ENCODE measurements at regions not wholly inside any gene's neighbourhood (a gene's known extent, or its start where the extent isn't known, plus 50 kb on each side); places are given as distances from the start of the nearest gene placed in this dataset.

- Histone ChIP-seq H4K20me1 (ENCODE audit: insufficient read depth) (no peaks in the 10 kb centered on the region), H2AFZ (no peak overlapping the region), H3K4me2 (no peak overlapping the region), H3K79me2 (ENCODE audit: low read depth) (no peaks in the 10 kb centered on the region), H3K27ac (no peak overlapping the region), H3K4me1 (replicated peaks; ENCODE audit: insufficient read depth) (no peaks in the 10 kb centered on the region), H3K9me3 (ENCODE audit: insufficient read depth, low read depth) (no peaks in the 10 kb centered on the region), H3K4me3 (no peak overlapping the region), H3K27me3 (ENCODE audit: insufficient read depth, low read depth) (no peaks in the 10 kb centered on the region), H3K36me3 (ENCODE audit: low read depth) (no peaks in the 10 kb centered on the region), H3F3A (ENCODE audit: insufficient read depth, low read depth) (no peaks in the 10 kb centered on the region), H3K9me2 (ENCODE audit: insufficient read depth) (no peaks in the 10 kb centered on the region)
- CTCF ChIA-PET = no interaction called here
- intact Hi-C loops (cut with micrococcal nuclease; ENCODE audit: unreplicated experiment) = no loop called here
- no TSS peak for BruUV-seq (replicated peaks)
- no peak for TF ChIP-seq EZH2 (IDR thresholded peaks at IDR 0.05; ENCODE audit: low read depth)
- TF ChIP-seq, protein P1, sequence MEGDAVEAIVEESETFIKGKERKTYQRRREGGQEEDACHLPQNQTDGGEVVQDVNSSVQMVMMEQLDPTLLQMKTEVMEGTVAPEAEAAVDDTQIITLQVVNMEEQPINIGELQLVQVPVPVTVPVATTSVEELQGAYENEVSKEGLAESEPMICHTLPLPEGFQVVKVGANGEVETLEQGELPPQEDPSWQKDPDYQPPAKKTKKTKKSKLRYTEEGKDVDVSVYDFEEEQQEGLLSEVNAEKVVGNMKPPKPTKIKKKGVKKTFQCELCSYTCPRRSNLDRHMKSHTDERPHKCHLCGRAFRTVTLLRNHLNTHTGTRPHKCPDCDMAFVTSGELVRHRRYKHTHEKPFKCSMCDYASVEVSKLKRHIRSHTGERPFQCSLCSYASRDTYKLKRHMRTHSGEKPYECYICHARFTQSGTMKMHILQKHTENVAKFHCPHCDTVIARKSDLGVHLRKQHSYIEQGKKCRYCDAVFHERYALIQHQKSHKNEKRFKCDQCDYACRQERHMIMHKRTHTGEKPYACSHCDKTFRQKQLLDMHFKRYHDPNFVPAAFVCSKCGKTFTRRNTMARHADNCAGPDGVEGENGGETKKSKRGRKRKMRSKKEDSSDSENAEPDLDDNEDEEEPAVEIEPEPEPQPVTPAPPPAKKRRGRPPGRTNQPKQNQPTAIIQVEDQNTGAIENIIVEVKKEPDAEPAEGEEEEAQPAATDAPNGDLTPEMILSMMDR (conservative IDR thresholded peaks at IDR 0.05) = no peak
- POLR2A ChIA-PET (ENCODE audit: unreplicated experiment) = no interaction called here
- DNase-seq = no peak
Observed at GRCh38 chr6:67889682-67889995, 745.4 kb upstream of the ADGRB3 start.

DNA sequence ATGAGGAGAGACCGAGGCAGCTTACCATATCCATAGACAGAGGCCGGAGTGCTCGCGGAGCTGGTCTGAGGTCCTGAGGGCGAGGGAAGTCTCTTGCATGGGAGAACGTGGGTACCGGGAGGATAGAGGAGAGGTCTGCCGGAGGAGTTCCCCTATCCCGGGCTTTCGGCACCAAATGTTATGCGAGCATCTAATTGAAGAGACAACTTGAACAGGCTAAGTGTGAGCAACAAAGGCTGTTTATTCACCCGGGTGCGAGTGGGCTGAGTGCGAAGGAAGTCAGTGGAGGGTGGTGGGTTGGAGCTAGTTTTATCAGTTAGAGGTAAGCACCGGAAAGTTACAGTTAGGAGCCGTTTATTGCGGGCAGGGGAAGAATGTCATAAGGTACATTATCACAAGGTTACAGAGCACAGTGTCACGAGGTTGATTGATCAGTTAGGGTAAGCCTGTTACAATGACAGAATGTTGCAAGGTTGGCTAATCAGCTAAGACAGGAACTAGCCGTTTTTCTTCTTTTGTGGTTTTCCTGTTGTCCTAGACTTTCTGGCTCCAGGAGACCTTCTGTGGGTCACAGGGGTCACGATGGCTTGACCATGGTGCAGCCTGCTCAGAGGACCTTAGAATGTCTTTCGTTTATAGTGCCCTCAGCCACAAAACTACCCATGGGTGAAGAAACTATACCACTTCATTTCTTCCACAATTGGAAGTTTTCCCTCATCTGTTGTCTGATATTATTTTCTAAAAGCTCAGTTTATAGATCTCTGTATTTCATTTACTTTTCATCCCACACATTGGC lies 746.0 kb upstream of the ADGRB3 start:
- no peak overlapping the region for H2AFZ ChIP-seq
- intact Hi-C loops (cut with micrococcal nuclease; ENCODE audit: unreplicated experiment) = no loop called here
- H4K20me1 ChIP-seq (ENCODE audit: insufficient read depth) = no peaks in the 10 kb centered on the region
- TF ChIP-seq, protein P1 (conservative IDR thresholded peaks at IDR 0.05) = no peak
- TF ChIP-seq EZH2 (IDR thresholded peaks at IDR 0.05; ENCODE audit: low read depth) = no peak
- ChIA-PET POLR2A (ENCODE audit: unreplicated experiment) (no interaction called here), CTCF (no interaction called here)
- no peaks in the 10 kb centered on the region for H3K27me3 ChIP-seq (ENCODE audit: insufficient read depth, low read depth)
- no peaks in the 10 kb centered on the region for H3K9me2 ChIP-seq (ENCODE audit: insufficient read depth)
- no peak overlapping the region for H3K4me3 ChIP-seq
- no peak overlapping the region for H3K4me2 ChIP-seq
- H3F3A ChIP-seq (ENCODE audit: insufficient read depth, low read depth) = no peaks in the 10 kb centered on the region
- no peak for DNase-seq
- no TSS peak for BruUV-seq (replicated peaks)
- H3K79me2 ChIP-seq (ENCODE audit: low read depth) = no peaks in the 10 kb centered on the region
- H3K4me1 ChIP-seq (replicated peaks; ENCODE audit: insufficient read depth) = no peaks in the 10 kb centered on the region
- no peaks in the 10 kb centered on the region for H3K36me3 ChIP-seq (ENCODE audit: low read depth)
- no peak overlapping the region for H3K27ac ChIP-seq
- no peaks in the 10 kb centered on the region for H3K9me3 ChIP-seq (ENCODE audit: insufficient read depth, low read depth)

DNA sequence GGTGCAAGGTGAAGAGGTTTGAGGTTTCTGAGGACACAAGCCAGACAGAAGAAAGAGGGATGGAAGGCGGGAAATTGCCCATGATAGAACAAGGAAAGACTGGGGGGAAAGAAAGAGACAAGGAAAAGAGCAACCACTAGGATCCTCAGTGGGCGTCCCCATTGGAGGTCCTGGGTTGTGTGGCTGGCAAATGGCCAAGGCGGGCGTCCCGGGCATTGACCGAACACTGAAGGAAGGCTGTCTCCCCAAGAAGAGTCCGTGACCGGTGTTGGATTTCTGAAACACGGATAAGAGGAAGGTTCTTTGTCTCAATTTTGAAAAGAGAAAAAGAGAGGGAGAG lies 746.6 kb upstream of the ADGRB3 start:
- Histone ChIP-seq H3K27ac (no peak overlapping the region), H3K9me3 (ENCODE audit: insufficient read depth, low read depth) (no peaks in the 10 kb centered on the region), H3K4me2 (no peak overlapping the region), H4K20me1 (ENCODE audit: insufficient read depth) (no peaks in the 10 kb centered on the region), H2AFZ (no peak overlapping the region), H3K9me2 (ENCODE audit: insufficient read depth) (no peaks in the 10 kb centered on the region), H3K4me3 (no peak overlapping the region), H3K36me3 (ENCODE audit: low read depth) (no peaks in the 10 kb centered on the region), H3K4me1 (replicated peaks; ENCODE audit: insufficient read depth) (no peaks in the 10 kb centered on the region), H3F3A (ENCODE audit: insufficient read depth, low read depth) (no peaks in the 10 kb centered on the region), H3K27me3 (ENCODE audit: insufficient read depth, low read depth) (no peaks in the 10 kb centered on the region), H3K79me2 (ENCODE audit: low read depth) (no peaks in the 10 kb centered on the region)
- no TSS peak for BruUV-seq (replicated peaks)
- ChIA-PET CTCF (no interaction called here), POLR2A (ENCODE audit: unreplicated experiment) (no interaction called here)
- no peak for DNase-seq
- TF ChIP-seq, protein P1 (conservative IDR thresholded peaks at IDR 0.05) = no peak
- TF ChIP-seq EZH2 (IDR thresholded peaks at IDR 0.05; ENCODE audit: low read depth) = no peak
- intact Hi-C loops (cut with micrococcal nuclease; ENCODE audit: unreplicated experiment) = no loop called here

Data from PC-9 (cell line).